ENCODE measurements at regions not wholly inside any gene's neighbourhood (a gene's known extent, or its start where the extent isn't known, plus 50 kb on each side); places are given as distances from the start of the nearest gene placed in this dataset.
"Not testable (repeated sequence)": the region's sequence is repeated elsewhere in the genome, so short reads cannot be mapped to it uniquely, and the experiment has no call there.

DNA sequence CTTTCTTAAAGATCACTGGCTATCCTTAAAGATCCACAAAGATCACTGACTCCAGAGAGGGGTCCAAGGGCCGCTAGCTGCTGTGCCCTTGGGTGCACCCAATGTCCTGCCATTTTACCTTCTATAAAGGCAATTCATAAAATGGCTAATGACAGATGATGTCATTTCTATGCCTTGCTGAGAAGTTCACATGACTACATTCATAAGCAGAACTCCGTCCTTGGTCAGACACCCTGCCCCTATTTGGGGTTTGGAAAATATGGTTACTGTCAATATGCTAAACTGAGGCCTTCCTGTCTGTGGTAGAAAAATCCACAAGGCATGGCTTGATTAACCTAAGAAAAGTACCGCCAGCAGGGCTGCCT, 60.9 kb upstream of the BMAL1 start (continued):
- TF ChIP-seq, protein P1, sequence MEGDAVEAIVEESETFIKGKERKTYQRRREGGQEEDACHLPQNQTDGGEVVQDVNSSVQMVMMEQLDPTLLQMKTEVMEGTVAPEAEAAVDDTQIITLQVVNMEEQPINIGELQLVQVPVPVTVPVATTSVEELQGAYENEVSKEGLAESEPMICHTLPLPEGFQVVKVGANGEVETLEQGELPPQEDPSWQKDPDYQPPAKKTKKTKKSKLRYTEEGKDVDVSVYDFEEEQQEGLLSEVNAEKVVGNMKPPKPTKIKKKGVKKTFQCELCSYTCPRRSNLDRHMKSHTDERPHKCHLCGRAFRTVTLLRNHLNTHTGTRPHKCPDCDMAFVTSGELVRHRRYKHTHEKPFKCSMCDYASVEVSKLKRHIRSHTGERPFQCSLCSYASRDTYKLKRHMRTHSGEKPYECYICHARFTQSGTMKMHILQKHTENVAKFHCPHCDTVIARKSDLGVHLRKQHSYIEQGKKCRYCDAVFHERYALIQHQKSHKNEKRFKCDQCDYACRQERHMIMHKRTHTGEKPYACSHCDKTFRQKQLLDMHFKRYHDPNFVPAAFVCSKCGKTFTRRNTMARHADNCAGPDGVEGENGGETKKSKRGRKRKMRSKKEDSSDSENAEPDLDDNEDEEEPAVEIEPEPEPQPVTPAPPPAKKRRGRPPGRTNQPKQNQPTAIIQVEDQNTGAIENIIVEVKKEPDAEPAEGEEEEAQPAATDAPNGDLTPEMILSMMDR (IDR thresholded peaks at IDR 0.05; ENCODE audit: control extremely low read depth in 1 of 3, insufficient read depth in 1 of 3, low read depth in 1 of 3, low read length in 3 of 3): no peak
- TF ChIP-seq GABPA (IDR thresholded peaks at IDR 0.05; ENCODE audit: borderline replicate concordance, insufficient read depth, low read length) (no peak), ASH2L (IDR thresholded peaks at IDR 0.05; ENCODE audit: low read length) (no peak), POU5F1 (IDR thresholded peaks at IDR 0.05; ENCODE audit: low read depth, low read length) (no peak), TAF7 (optimal IDR thresholded peaks at IDR 0.05; ENCODE audit: borderline replicate concordance, low read depth, low read length) (no peak)

DNA sequence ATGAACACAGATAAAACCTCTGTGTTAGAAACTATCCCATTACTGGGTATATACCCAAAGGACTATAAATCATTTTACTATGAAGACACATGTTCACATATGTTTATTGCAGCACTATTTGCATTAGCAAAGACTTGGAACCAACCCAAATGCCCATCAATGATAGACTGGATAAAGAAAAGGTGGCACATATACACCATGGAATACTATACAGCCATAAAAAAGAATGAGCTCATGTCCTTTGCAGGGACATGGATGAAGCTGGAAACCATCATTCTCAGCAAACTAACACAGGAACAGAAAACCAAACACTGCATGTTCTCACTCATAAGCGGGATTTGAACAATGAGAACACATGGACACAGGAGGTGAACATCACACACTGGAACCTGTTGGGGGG, 58.9 kb upstream of the BMAL1 start:
- H3K4me1 ChIP-seq (replicated peaks in 1 of 4; ENCODE audit: control insufficient read depth in 3 of 4, insufficient read depth in 4 of 4, low read length in 3 of 4); H2BK120ac ChIP-seq (replicated peaks; ENCODE audit: low read depth, low read length); H2AFZ ChIP-seq (ENCODE audit: low read length); H4K8ac ChIP-seq (ENCODE audit: extremely low read depth, insufficient read depth, low read length); H2BK5ac ChIP-seq (ENCODE audit: low read depth, low read length); H2BK15ac ChIP-seq (ENCODE audit: low read length); H3K9me3 ChIP-seq (ENCODE audit: insufficient read depth in 2 of 2, low read depth in 1 of 2, low read length in 1 of 2); H4K91ac ChIP-seq (replicated peaks; ENCODE audit: insufficient read length, low read length); H2BK12ac ChIP-seq (ENCODE audit: low read depth, low read length); H3K79me1 ChIP-seq (ENCODE audit: low read depth, low read length); H3K27me3 ChIP-seq (replicated peaks in 1 of 4; ENCODE audit: control insufficient read depth in 3 of 4, extremely low read depth in 1 of 4, insufficient read depth in 3 of 4, low read length in 3 of 4); H3K14ac ChIP-seq (ENCODE audit: insufficient read length); H2BK20ac ChIP-seq (ENCODE audit: low read length); DNase-seq (ENCODE audit: low read depth in 1 of 2, low spot score in 2 of 2); POLR2A ChIA-PET (ENCODE audit: partially characterized antibody); H3K4me3 ChIP-seq (ENCODE audit: extremely low read depth in 1 of 4, insufficient read depth in 2 of 4, low read depth in 3 of 4, low read length in 4 of 4); H3K23me2 ChIP-seq (ENCODE audit: low read depth, low read length); H3K23ac ChIP-seq (ENCODE audit: insufficient read length); H3K79me2 ChIP-seq (ENCODE audit: control insufficient read depth in 1 of 2, insufficient read depth in 2 of 2, low read length in 2 of 2); H3K56ac ChIP-seq (replicated peaks; ENCODE audit: insufficient read length, low read depth, low read length); H3K4ac ChIP-seq (replicated peaks; ENCODE audit: insufficient read length, low read depth, low read length); H4K5ac ChIP-seq (ENCODE audit: insufficient read length, low read depth, low read length); H2AK5ac ChIP-seq (ENCODE audit: low read depth, low read length); H3K4me2 ChIP-seq (ENCODE audit: insufficient read depth in 1 of 2, low read depth in 2 of 2, low read length in 2 of 2); H3K9ac ChIP-seq (replicated peaks in 1 of 4; ENCODE audit: extremely low read depth in 1 of 4, low read depth in 3 of 4, low read length in 3 of 4); FAIRE-seq; H4K20me1 ChIP-seq (replicated peaks in 1 of 2; ENCODE audit: control insufficient read depth in 1 of 2, insufficient read depth in 2 of 2, low read length in 2 of 2); H3K27ac ChIP-seq (ENCODE audit: low read depth, low read length); H3K18ac ChIP-seq (ENCODE audit: extremely low read depth, low read length); H3K36me3 ChIP-seq (ENCODE audit: control insufficient read depth in 2 of 4, insufficient read depth in 4 of 4, low read length in 3 of 4): not testable (repeated sequence)
- 95% methylated on average over 1 of the region's 1 CpG; no CpG with 5 or more reads in 1 of the 2 experiments for WGBS, 2 experiments (ENCODE audit: extremely low coverage in 1 of 2, insufficient coverage in 1 of 2, insufficient read length in 1 of 2, insufficient replicate concordance in 2 of 2, low coverage in 1 of 2, low lambda C conversion rate in 2 of 2, missing lambda C conversion rate in 1 of 2)
- CTCF ChIA-PET (ENCODE audit: partially characterized antibody): interaction anchor here (1.3 to 3.2 kb wide), 2 partner anchors 117 to 255 kb away, joined by 4 to 16 read pairs; no protein-coding TSS in a partner anchor
